ENCODE measurements at regions not wholly inside any gene's neighbourhood (a gene's known extent, or its start where the extent isn't known, plus 50 kb on each side); places are given as distances from the start of the nearest gene placed in this dataset.

DNA sequence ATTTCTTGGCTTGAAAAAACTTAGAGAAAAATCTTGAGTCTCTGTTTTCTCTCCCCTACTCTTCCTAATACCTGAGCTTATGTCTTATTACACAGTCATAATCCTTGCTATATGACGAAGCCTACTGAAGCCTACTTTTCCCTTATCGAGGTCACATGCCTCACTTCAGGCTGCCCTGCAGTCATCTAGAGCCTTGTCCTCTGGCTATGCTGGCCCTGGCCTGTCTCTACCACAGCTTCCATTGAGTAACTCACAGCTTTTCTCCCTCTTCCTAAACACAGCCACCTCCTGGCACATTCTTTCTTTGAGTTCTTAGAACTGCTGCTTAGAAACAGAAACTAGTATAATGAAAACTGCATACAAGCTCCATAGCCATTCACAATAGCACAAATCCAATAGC lies 1698.3 kb downstream of the STIM2 start:
- no peak for TF ChIP-seq POLR2AphosphoS5 (IDR thresholded peaks at IDR 0.05; ENCODE audit: low read depth)
- TF ChIP-seq, protein P1, sequence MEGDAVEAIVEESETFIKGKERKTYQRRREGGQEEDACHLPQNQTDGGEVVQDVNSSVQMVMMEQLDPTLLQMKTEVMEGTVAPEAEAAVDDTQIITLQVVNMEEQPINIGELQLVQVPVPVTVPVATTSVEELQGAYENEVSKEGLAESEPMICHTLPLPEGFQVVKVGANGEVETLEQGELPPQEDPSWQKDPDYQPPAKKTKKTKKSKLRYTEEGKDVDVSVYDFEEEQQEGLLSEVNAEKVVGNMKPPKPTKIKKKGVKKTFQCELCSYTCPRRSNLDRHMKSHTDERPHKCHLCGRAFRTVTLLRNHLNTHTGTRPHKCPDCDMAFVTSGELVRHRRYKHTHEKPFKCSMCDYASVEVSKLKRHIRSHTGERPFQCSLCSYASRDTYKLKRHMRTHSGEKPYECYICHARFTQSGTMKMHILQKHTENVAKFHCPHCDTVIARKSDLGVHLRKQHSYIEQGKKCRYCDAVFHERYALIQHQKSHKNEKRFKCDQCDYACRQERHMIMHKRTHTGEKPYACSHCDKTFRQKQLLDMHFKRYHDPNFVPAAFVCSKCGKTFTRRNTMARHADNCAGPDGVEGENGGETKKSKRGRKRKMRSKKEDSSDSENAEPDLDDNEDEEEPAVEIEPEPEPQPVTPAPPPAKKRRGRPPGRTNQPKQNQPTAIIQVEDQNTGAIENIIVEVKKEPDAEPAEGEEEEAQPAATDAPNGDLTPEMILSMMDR (IDR thresholded peaks at IDR 0.05; ENCODE audit: insufficient read depth, low read length), result no peak
- TF ChIP-seq, protein P2, sequence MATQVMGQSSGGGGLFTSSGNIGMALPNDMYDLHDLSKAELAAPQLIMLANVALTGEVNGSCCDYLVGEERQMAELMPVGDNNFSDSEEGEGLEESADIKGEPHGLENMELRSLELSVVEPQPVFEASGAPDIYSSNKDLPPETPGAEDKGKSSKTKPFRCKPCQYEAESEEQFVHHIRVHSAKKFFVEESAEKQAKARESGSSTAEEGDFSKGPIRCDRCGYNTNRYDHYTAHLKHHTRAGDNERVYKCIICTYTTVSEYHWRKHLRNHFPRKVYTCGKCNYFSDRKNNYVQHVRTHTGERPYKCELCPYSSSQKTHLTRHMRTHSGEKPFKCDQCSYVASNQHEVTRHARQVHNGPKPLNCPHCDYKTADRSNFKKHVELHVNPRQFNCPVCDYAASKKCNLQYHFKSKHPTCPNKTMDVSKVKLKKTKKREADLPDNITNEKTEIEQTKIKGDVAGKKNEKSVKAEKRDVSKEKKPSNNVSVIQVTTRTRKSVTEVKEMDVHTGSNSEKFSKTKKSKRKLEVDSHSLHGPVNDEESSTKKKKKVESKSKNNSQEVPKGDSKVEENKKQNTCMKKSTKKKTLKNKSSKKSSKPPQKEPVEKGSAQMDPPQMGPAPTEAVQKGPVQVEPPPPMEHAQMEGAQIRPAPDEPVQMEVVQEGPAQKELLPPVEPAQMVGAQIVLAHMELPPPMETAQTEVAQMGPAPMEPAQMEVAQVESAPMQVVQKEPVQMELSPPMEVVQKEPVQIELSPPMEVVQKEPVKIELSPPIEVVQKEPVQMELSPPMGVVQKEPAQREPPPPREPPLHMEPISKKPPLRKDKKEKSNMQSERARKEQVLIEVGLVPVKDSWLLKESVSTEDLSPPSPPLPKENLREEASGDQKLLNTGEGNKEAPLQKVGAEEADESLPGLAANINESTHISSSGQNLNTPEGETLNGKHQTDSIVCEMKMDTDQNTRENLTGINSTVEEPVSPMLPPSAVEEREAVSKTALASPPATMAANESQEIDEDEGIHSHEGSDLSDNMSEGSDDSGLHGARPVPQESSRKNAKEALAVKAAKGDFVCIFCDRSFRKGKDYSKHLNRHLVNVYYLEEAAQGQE (IDR thresholded peaks at IDR 0.05; ENCODE audit: insufficient replicate concordance, low read depth), result no peak

Data from HL-60 (cell line).